OCI-LY7 (cell line): ENCODE measurements at regions not wholly inside any gene's neighbourhood (a gene's known extent, or its start where the extent isn't known, plus 50 kb on each side); places are given as distances from the start of the nearest gene placed in this dataset.

Experiments used
- BruUV-seq: library from RNA; stranded (reverse); fragments of 400-500 nt; replicated peaks from 2 replicates; lab custom pipeline; 2021; lab: Mats Ljungman, UMichigan
- CTCF ChIA-PET: fragments of 300-600 bp; sonication (Branson Sonifier 250); formaldehyde crosslinking; loops from one replicate; lab custom pipeline; 2022; ENCODE audit warnings: antibody characterized with exemption; ENCODE audit not compliant: unreplicated experiment; lab: Charles Lee
- POLR2A ChIA-PET: fragments of 300-600 bp; sonication (Branson Sonifier 250); formaldehyde crosslinking; loops from one replicate; lab custom pipeline; 2022; ENCODE audit warnings: antibody characterized with exemption; lab: Charles Lee
- DNase-seq: peaks from one replicate; pipeline ENCODE4 v3.0.0-alpha.2; 2015; ENCODE audit warnings: low spot score
- H2AFZ ChIP-seq: fragments of 200-600 bp; sonication (generic), shearing (Covaris generic); 2 replicates; pipeline ENCODE4 v1.6.1; 2014; ENCODE audit warnings: mild to moderate bottlenecking, antibody characterized with exemption, low read length, moderate library complexity
- H3K27ac ChIP-seq: fragments of 200-600 bp; sonication (generic); 2 replicates; pipeline ENCODE4 v1.5.1; 2014; ENCODE audit warnings: mixed run types, low read depth, mild to moderate bottlenecking, moderate library complexity, low read length, inconsistent platforms; ENCODE audit not compliant: poor library complexity, severe bottlenecking
- H3K36me3 ChIP-seq: fragments of 200-600 bp; sonication (generic); 2 replicates; pipeline ENCODE4 v1.6.1; 2014; ENCODE audit warnings: mild to moderate bottlenecking, antibody characterized with exemption, low read length, moderate library complexity, mixed read lengths; ENCODE audit not compliant: insufficient read depth
- H3K4me1 ChIP-seq: fragments of 200-600 bp; sonication (generic); 2 replicates; pipeline ENCODE4 v1.5.1; 2014; ENCODE audit warnings: mild to moderate bottlenecking, low read length; ENCODE audit not compliant: insufficient read depth, poor library complexity, severe bottlenecking
- H3K4me2 ChIP-seq: fragments of 200-600 bp; sonication (generic); 2 replicates; pipeline ENCODE4 v1.6.1; 2014; ENCODE audit warnings: mild to moderate bottlenecking, low read length
- H3K4me3 ChIP-seq: fragments of 200-600 bp; sonication (generic); 2 replicates; pipeline ENCODE4 v1.5.1; 2014; ENCODE audit warnings: mild to moderate bottlenecking, low read depth, low read length; ENCODE audit not compliant: poor library complexity, severe bottlenecking
- H3K79me2 ChIP-seq: fragments of 200-600 bp; sonication (generic); 2 replicates; pipeline ENCODE4 v1.6.1; 2016; ENCODE audit warnings: low read depth, mild to moderate bottlenecking, low read length, moderate library complexity, mixed read lengths; ENCODE audit not compliant: insufficient read depth
- H3K9me2 ChIP-seq: fragments of 200-600 bp; sonication (generic); 2 replicates; pipeline ENCODE4 v1.6.1; 2016; ENCODE audit warnings: mild to moderate bottlenecking, low read length, mixed read lengths; ENCODE audit not compliant: insufficient read depth
- H3K9me3 ChIP-seq: fragments of 200-600 bp; sonication (generic); 2 replicates; pipeline ENCODE4 v1.6.1; 2014; ENCODE audit warnings: mild to moderate bottlenecking, mixed run types, low read length, mixed read lengths
- H4K20me1 ChIP-seq: fragments of 200-600 bp; sonication (generic); 2 replicates; pipeline ENCODE4 v1.6.1; 2014; ENCODE audit warnings: mild to moderate bottlenecking, antibody characterized with exemption, low read length, moderate library complexity, mixed read lengths; ENCODE audit not compliant: insufficient read depth
- EZH2phosphoT487 ChIP-seq: fragments of 200-600 bp; sonication (generic); IDR thresholded peaks from 2 replicates; pipeline ENCODE4 v1.6.1; 2018; ENCODE audit warnings: low read depth, borderline replicate concordance, mild to moderate bottlenecking, mixed run types, antibody characterized with exemption, low read length, moderate library complexity, mixed read lengths
- intact Hi-C: fragments of 100-400 bp; cut with micrococcal nuclease; formaldehyde crosslinking; loops from one replicate; pipeline ENCODE4 v1.10.0; 2022; ENCODE audit not compliant: unreplicated experiment
- TF ChIP-seq, protein P1 (sequence below): fragments of 200-600 bp; sonication (generic); conservative IDR thresholded peaks from 2 replicates; pipeline ENCODE4 v1.5.1; 2014; ENCODE audit warnings: mild to moderate bottlenecking, antibody characterized with exemption, low read length, moderate library complexity, mixed read lengths

DNA sequence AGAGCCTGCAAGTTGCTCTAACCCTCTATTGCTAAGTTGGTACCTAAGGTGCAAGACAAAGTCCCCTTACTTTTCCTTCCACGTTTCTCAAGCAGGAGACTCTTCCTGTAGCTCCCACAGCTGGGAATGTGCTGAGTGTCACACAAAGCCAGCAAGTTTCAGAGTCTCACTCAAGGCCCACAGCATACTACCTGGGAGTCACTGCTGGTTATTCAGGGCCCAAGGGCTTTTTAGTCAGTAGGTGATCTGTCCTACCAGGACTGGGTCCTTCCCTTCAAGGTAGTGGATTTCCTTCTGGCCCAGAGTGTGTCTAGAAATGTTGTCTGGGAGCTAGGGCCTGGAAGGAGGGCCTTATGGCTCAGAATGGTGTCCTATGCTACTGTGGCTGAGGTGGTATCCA is 261.9 kb upstream of the CITED2 start:
- Histone ChIP-seq H3K9me3 (no peaks in the 10 kb centered on the region), H2AFZ (no peak overlapping the region), H3K4me2 (no peak overlapping the region), H3K4me3 (no peak overlapping the region), H4K20me1 (no peaks in the 10 kb centered on the region), H3K36me3 (no peaks in the 10 kb centered on the region), H3K27ac (no peak overlapping the region), H3K9me2 (0 out of 2 replicates have a peak, but pooled peaks cover 4% of the 10 kb centered on the region), H3K79me2 (no peaks in the 10 kb centered on the region), H3K4me1 (no peaks in the 10 kb centered on the region)
- ChIA-PET POLR2A (no interaction called here), CTCF (interaction anchor here (0.6 kb wide), 1 partner anchor 24 kb away, joined by 3 read pairs; no protein-coding TSS in a partner anchor)
- no peak for DNase-seq
- no peak for TF ChIP-seq EZH2phosphoT487
- TF ChIP-seq, protein P1, sequence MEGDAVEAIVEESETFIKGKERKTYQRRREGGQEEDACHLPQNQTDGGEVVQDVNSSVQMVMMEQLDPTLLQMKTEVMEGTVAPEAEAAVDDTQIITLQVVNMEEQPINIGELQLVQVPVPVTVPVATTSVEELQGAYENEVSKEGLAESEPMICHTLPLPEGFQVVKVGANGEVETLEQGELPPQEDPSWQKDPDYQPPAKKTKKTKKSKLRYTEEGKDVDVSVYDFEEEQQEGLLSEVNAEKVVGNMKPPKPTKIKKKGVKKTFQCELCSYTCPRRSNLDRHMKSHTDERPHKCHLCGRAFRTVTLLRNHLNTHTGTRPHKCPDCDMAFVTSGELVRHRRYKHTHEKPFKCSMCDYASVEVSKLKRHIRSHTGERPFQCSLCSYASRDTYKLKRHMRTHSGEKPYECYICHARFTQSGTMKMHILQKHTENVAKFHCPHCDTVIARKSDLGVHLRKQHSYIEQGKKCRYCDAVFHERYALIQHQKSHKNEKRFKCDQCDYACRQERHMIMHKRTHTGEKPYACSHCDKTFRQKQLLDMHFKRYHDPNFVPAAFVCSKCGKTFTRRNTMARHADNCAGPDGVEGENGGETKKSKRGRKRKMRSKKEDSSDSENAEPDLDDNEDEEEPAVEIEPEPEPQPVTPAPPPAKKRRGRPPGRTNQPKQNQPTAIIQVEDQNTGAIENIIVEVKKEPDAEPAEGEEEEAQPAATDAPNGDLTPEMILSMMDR: no peak
- BruUV-seq: no TSS peak
- intact Hi-C loops: no loop called here

DNA sequence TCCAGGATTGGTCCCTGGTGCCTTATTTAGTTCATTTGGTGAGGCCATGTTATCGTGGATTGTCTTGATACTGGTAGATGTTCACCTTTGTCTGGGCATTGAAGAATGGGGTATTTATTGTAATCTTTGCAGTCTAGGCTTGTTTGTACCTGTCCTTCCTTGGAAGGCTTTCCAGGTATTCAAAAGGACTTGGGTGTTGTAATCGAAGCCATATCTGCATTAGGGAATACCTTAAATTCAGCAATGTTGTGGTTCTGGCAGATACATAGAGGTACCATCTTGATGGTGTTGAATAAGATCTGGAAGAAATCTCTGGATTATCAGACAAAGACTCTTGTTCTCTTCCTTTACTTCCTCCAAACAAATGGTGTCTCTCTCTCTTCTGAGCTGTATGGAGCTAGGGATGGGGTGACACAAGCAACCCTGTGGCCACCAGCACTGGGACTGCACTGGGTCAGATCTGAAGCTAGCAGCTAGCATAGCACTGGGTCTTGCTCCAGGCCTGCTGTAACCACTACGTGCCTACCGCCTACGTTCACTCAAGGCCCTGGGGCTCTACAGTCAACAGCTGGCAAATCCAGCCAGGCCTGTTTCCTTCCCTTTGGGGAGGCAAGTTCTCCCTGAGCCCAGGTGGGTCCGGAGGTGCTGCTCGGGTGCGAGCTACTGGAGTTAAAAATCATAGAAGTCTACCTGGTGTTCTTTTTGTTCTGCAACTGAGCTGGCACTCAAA is 261.1 kb upstream of the CITED2 start:
- Histone ChIP-seq H3K36me3 (no peaks in the 10 kb centered on the region), H3K4me3 (no peak overlapping the region), H3K9me2 (0 out of 2 replicates have a peak, but pooled peaks cover 4% of the 10 kb centered on the region), H3K4me1 (no peaks in the 10 kb centered on the region), H3K9me3 (no peaks in the 10 kb centered on the region), H3K79me2 (no peaks in the 10 kb centered on the region), H4K20me1 (no peaks in the 10 kb centered on the region), H3K27ac (no peak overlapping the region), H2AFZ (no peak overlapping the region), H3K4me2 (no peak overlapping the region)
- ChIA-PET CTCF (no interaction called here), POLR2A (interaction anchor here (0.7 to 1.5 kb wide), 2 partner anchors 15 to 260 kb away, joined by 3 to 4 read pairs; no protein-coding TSS in a partner anchor)
- BruUV-seq: no TSS peak
- intact Hi-C loops: no loop called here
- TF ChIP-seq EZH2phosphoT487: no peak
- TF ChIP-seq, protein P1: no peak
- DNase-seq: no peak

DNA sequence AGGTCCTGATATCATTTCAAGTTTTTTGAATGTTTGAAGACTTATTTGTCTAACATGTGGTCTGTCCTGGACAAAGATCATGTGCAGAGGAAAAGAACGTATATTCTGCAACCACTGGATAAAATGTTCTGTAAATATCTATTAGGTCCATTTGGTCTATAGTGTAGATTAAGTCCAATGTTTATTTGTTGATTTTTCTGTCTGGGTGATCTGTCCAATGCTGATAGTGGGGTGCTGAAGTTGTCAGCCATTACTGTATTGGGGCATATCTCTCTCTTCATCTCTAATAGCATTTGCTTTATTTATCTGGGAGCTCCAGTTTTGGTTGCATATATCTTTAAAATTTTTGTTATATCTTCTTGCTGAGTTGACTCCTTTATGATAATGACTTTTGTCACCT is 258.4 kb upstream of the CITED2 start:
- Histone ChIP-seq H3K79me2 (no peaks in the 10 kb centered on the region), H3K27ac (no peak overlapping the region), H4K20me1 (no peaks in the 10 kb centered on the region), H3K9me2 (0 out of 2 replicates have a peak, but pooled peaks cover 4% of the 10 kb centered on the region), H3K4me1 (no peaks in the 10 kb centered on the region), H3K36me3 (no peaks in the 10 kb centered on the region), H3K4me3 (no peak overlapping the region), H3K4me2 (no peak overlapping the region), H3K9me3 (no peaks in the 10 kb centered on the region), H2AFZ (no peak overlapping the region)
- BruUV-seq: no TSS peak
- TF ChIP-seq, protein P1: no peak
- TF ChIP-seq EZH2phosphoT487: no peak
- POLR2A ChIA-PET: interaction anchor here (1.2 kb wide), 1 partner anchor 31 kb away, joined by 3 read pairs; no protein-coding TSS in a partner anchor
- no peak for DNase-seq
- CTCF ChIA-PET: no interaction called here
- intact Hi-C loops: no loop called here
